NB4 (cell line): ENCODE measurements at regions not wholly inside any gene's neighbourhood (a gene's known extent, or its start where the extent isn't known, plus 50 kb on each side); places are given as distances from the start of the nearest gene placed in this dataset.
A peak's percentile ranks its signal among the peaks of the same experiment; 100 is the strongest.

ENCODE experiments used
- DNase-seq: peaks from one replicate; pipeline ENCODE4 v3.0.0; 2010; ENCODE audit warnings: low read depth
- H3K4me3 ChIP-seq: one replicate; pipeline ENCODE4 v1.5.1; 2011; ENCODE audit warnings: mild to moderate bottlenecking, low read depth, low read length, moderate library complexity
- MYC ChIP-seq: IDR thresholded peaks from 2 replicates; pipeline ENCODE4 v1.6.1; 2011; ENCODE audit warnings: low read depth, low read length
- POLR2A ChIP-seq: IDR thresholded peaks from 2 replicates; pipeline ENCODE4 v1.6.1; 2011; ENCODE audit warnings: mild to moderate bottlenecking; ENCODE audit not compliant: insufficient read length; ENCODE audit errors: extremely low read depth
- TF ChIP-seq, protein P1 (sequence below): IDR thresholded peaks from 2 replicates; pipeline ENCODE4 v1.6.1; 2011; ENCODE audit warnings: low read depth, low read length
- TF ChIP-seq, protein P2 (sequence below): IDR thresholded peaks from one replicate; pipeline ENCODE4 v1.5.1; 2012; ENCODE audit warnings: low read depth, low read length

DNA sequence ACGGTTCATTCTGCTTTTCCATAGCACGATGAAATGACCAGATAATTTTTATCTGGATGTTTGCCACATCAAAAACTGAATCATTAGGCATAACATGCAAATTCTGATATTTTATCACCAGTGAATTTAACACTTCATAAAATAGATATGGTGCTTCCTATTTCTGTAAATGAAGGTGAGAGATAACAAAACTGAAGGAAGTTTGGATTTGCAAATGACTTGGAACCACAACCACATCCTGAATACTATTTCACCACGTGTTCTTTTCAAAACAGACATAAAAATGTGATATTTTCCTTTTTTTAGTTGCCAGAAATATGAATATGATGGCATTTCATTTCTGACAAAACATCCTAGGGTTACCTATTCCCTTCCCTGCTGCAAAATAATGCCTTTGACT, 146.1 kb downstream of the EDN1 start:
- H3K4me3 ChIP-seq: no peak overlapping the region
- no peak for TF ChIP-seq POLR2A
- TF ChIP-seq, protein P1, sequence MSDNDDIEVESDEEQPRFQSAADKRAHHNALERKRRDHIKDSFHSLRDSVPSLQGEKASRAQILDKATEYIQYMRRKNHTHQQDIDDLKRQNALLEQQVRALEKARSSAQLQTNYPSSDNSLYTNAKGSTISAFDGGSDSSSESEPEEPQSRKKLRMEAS: peak; percentile 59; the same call in 1 of the 2 replicates
- TF ChIP-seq, protein P2, sequence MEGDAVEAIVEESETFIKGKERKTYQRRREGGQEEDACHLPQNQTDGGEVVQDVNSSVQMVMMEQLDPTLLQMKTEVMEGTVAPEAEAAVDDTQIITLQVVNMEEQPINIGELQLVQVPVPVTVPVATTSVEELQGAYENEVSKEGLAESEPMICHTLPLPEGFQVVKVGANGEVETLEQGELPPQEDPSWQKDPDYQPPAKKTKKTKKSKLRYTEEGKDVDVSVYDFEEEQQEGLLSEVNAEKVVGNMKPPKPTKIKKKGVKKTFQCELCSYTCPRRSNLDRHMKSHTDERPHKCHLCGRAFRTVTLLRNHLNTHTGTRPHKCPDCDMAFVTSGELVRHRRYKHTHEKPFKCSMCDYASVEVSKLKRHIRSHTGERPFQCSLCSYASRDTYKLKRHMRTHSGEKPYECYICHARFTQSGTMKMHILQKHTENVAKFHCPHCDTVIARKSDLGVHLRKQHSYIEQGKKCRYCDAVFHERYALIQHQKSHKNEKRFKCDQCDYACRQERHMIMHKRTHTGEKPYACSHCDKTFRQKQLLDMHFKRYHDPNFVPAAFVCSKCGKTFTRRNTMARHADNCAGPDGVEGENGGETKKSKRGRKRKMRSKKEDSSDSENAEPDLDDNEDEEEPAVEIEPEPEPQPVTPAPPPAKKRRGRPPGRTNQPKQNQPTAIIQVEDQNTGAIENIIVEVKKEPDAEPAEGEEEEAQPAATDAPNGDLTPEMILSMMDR: no peak
- no peak for TF ChIP-seq MYC
- DNase-seq: no peak

DNA sequence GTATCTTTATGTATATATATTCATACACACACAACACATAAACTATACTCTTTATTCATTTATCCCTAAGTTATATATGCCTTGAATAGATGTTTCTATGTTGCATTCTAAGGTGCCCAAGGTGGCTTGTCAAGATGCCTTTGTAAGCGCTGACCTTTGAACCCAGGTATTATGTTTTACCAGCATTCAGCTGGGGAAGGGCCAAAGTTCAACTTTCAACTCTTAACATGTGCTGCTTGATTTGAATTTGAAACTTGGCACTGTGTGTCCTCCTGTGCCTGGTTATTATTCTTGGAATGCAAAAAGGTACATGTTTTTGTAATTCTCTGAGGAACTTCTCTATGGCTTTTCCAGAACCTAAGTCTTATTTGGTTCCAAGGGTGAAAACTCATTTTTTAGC, 146.5 kb downstream of the EDN1 start:
- DNase-seq: no peak
- TF ChIP-seq MYC: no peak
- TF ChIP-seq, protein P2: no peak
- TF ChIP-seq, protein P1: no peak
- TF ChIP-seq POLR2A: no peak
- H3K4me3 ChIP-seq: no peak overlapping the region

DNA sequence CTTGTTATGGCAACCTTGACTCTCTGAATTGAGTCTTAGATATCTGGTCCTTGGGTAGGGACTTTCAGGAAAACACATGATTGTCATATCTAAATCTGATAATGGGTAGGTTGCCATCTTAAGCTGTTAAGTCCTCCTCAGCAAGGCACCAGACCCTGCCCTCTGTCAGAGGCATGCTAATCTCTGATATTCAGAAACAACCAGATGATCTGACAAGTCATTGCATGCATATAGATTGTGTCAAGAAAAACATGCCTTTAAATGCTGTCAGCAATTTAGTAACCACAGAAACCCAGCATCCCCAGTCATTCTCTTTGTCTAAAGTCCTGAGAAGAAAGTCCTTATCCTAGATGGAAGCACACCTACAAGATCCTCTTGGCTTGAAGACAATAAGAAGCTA, 149.1 kb downstream of the EDN1 start:
- H3K4me3 ChIP-seq: no peak overlapping the region
- no peak for DNase-seq
- TF ChIP-seq, protein P2: no peak
- TF ChIP-seq, protein P1: no peak
- TF ChIP-seq POLR2A: no peak
- no peak for TF ChIP-seq MYC

DNA sequence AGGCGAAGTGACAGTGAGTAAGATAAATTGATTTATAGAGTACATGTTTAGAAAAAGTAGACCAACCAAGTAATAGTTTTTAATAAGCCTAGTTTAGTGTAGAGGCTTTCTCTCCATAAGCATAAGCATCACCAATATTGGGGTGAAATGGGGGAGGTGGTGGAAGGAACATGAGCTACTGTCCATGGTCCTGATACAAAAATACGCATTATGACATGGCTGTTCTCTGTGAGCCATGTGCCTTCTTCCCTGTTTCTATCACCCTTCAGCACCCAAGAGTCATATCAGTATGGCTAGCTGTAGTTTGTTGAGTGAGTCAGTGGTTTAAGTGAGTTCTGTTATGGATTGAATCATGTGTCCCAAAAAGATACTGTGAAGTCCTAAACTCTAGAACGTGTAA, 150.8 kb downstream of the EDN1 start:
- peak; percentile 25 for DNase-seq
- no peak overlapping the region for H3K4me3 ChIP-seq
- TF ChIP-seq, protein P2: no peak
- TF ChIP-seq, protein P1: peak; percentile 70
- TF ChIP-seq MYC: no peak
- TF ChIP-seq POLR2A: no peak

DNA sequence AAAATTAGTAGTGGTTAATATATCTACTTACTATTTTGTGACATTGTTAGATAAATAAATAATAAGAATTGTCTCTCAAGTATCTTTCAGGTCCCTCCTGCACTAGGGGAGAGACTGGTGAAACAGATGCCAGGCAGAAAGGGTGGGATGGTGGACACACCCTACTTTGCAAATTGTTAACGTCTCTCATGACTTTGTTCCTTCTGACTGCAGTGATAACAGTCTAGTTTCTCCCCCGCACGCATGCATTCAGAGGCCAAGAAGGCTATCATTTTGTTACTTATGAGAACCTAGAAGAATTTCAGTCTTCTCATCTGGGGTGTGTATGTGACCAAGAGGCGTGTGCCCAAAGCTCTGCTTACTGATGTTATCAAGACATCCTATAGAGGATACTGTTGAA, 152.3 kb downstream of the EDN1 start:
- DNase-seq: no peak
- TF ChIP-seq POLR2A (no peak), MYC (no peak)
- TF ChIP-seq, protein P2: no peak
- TF ChIP-seq, protein P1: no peak
- no peak overlapping the region for H3K4me3 ChIP-seq
